ENCODE measurements at regions not wholly inside any gene's neighbourhood (a gene's known extent, or its start where the extent isn't known, plus 50 kb on each side); places are given as distances from the start of the nearest gene placed in this dataset.

DNA sequence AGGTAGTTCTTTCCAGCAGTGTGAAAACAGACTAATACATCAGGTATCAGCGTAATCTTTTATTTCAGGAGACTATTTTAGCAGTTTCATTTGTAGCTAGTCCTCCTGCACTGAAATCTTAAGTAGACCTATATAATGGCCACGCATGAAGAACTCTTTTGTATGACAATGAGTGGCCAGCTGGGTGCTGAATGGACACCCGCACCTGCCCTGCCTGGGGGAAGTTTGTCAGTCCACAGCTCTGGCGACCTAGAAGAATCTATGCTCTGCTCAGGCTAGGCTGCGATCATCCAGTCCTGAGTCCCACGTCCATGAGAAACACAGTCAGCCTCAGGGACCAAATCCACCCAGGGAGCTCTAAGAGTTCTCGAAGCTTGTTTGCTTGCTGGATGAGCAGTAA, 709.2 kb upstream of the ID2 start:
- no peak overlapping the region for H3K4me3 ChIP-seq (ENCODE audit: low read length in 2 of 2)
- H3K79me1 ChIP-seq (ENCODE audit: low read depth, low read length): no peaks in the 10 kb centered on the region
- H3K18ac ChIP-seq (ENCODE audit: low read length): no peak overlapping the region
- WGBS, 2 donors (ENCODE audit: extremely low coverage in 2 of 2, insufficient read length in 2 of 2, insufficient replicate concordance in 1 of 2): no CpG with 5 or more reads among the region's 7 CpGs
- H2BK12ac ChIP-seq (ENCODE audit: low read length): no peak overlapping the region
- no peak overlapping the region for H3K4me2 ChIP-seq (ENCODE audit: insufficient read depth, low read length, poor library complexity, severe bottlenecking)
- no peak for DNase-seq (ENCODE audit: low spot score)
- no peak overlapping the region for H2BK120ac ChIP-seq (ENCODE audit: low read depth, low read length)
- no peak overlapping the region for H3K27ac ChIP-seq (replicated peaks; ENCODE audit: low read length)
- H3K14ac ChIP-seq (ENCODE audit: low read length): no peak overlapping the region
- H2BK5ac ChIP-seq (ENCODE audit: low read length): no peak overlapping the region
- no peaks in the 10 kb centered on the region for H3K27me3 ChIP-seq (ENCODE audit: control insufficient read depth in 3 of 3, insufficient read depth in 3 of 3, low read depth in 1 of 3, low read length in 3 of 3)
- no peak overlapping the region for H3K23ac ChIP-seq (ENCODE audit: low read depth, low read length, poor library complexity)
- H3K36me3 ChIP-seq (replicated peaks in 1 of 2; ENCODE audit: control insufficient read depth in 2 of 2, insufficient read depth in 2 of 2, low read length in 2 of 2): no peaks in the 10 kb centered on the region
- no peak overlapping the region for H4K91ac ChIP-seq (ENCODE audit: low read depth, low read length, poor library complexity)
- H4K8ac ChIP-seq (ENCODE audit: low read depth, low read length): no peak overlapping the region
- no peak overlapping the region for H2AFZ ChIP-seq (ENCODE audit: low read length)
- no peak overlapping the region for H2BK15ac ChIP-seq (ENCODE audit: low read length)
- H3K9ac ChIP-seq (ENCODE audit: low read depth, low read length, poor library complexity): no peak overlapping the region
- H3K9me3 ChIP-seq (replicated peaks in 1 of 2; ENCODE audit: control insufficient read depth in 2 of 2, insufficient read depth in 1 of 2, low read depth in 1 of 2, low read length in 2 of 2): no peaks in the 10 kb centered on the region
- no peak overlapping the region for H3K4ac ChIP-seq (ENCODE audit: low read length)
- peaks cover 4% of the 10 kb centered on the region in 2 donors for H3K4me1 ChIP-seq (ENCODE audit: control insufficient read depth in 2 of 2, insufficient read depth in 1 of 2, low read depth in 1 of 2, low read length in 2 of 2)
- no peak overlapping the region for H2AK5ac ChIP-seq (ENCODE audit: low read depth, low read length)

DNA sequence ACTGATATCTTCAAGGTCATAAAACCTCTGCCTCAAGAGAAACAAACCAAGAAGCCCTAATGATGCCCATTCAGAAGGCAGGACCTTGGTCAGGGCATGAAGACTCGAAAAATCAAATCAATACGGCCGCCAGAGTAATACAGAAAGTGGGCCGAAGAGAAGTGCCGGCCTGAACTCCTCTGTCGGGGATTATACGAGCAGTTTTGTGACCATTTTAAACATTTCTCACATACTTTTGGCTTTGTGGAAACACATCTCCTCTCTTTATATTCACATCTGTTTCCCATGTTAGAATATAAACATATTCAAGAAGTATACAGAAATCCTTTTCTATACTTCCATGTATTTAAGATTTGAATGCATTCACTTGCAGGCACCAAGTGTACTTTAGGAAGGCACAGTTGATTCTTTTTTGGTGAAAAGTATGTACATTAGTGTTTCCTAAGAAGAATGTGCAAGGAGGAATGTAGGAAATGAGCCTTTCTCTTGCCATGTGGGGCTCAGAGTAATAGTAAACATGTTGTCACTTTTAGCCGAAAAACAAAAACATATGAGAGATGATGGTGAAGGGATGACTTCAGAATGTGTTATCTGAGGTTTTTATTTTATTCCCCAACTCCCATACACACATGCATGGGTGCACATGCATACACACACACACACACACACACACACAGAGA, 707.9 kb upstream of the ID2 start:
- H3K4me2 ChIP-seq (ENCODE audit: insufficient read depth, low read length, poor library complexity, severe bottlenecking): no peak overlapping the region
- peaks cover 4 to 7% of the 10 kb centered on the region in 2 donors for H3K4me1 ChIP-seq (ENCODE audit: control insufficient read depth in 2 of 2, insufficient read depth in 1 of 2, low read depth in 1 of 2, low read length in 2 of 2)
- H3K4ac ChIP-seq (ENCODE audit: low read length): no peak overlapping the region
- no peak for DNase-seq (ENCODE audit: low spot score)
- H2BK15ac ChIP-seq (ENCODE audit: low read length): no peak overlapping the region
- H3K27me3 ChIP-seq (ENCODE audit: control insufficient read depth in 3 of 3, insufficient read depth in 3 of 3, low read depth in 1 of 3, low read length in 3 of 3): no peaks in the 10 kb centered on the region
- no peak overlapping the region for H2BK12ac ChIP-seq (ENCODE audit: low read length)
- no peaks in the 10 kb centered on the region for H3K9me3 ChIP-seq (replicated peaks in 1 of 2; ENCODE audit: control insufficient read depth in 2 of 2, insufficient read depth in 1 of 2, low read depth in 1 of 2, low read length in 2 of 2)
- no peaks in the 10 kb centered on the region for H3K79me1 ChIP-seq (ENCODE audit: low read depth, low read length)
- H3K23ac ChIP-seq (ENCODE audit: low read depth, low read length, poor library complexity): no peak overlapping the region
- H3K14ac ChIP-seq (ENCODE audit: low read length): no peak overlapping the region
- no peak overlapping the region for H2BK5ac ChIP-seq (ENCODE audit: low read length)
- H3K36me3 ChIP-seq (replicated peaks in 1 of 2; ENCODE audit: control insufficient read depth in 2 of 2, insufficient read depth in 2 of 2, low read length in 2 of 2): no peaks in the 10 kb centered on the region
- no peak overlapping the region for H3K9ac ChIP-seq (ENCODE audit: low read depth, low read length, poor library complexity)
- no CpG with 5 or more reads among the region's 8 CpGs for WGBS, 2 donors (ENCODE audit: extremely low coverage in 2 of 2, insufficient read length in 2 of 2, insufficient replicate concordance in 1 of 2)
- no peak overlapping the region for H2BK120ac ChIP-seq (ENCODE audit: low read depth, low read length)
- H3K4me3 ChIP-seq (ENCODE audit: low read length in 2 of 2): no peak overlapping the region
- H3K18ac ChIP-seq (ENCODE audit: low read length): no peak overlapping the region
- no peak overlapping the region for H3K27ac ChIP-seq (replicated peaks; ENCODE audit: low read length)
- no peak overlapping the region for H2AK5ac ChIP-seq (ENCODE audit: low read depth, low read length)
- H4K91ac ChIP-seq (ENCODE audit: low read depth, low read length, poor library complexity): no peak overlapping the region
- no peak overlapping the region for H2AFZ ChIP-seq (ENCODE audit: low read length)
- no peak overlapping the region for H4K8ac ChIP-seq (ENCODE audit: low read depth, low read length)

DNA sequence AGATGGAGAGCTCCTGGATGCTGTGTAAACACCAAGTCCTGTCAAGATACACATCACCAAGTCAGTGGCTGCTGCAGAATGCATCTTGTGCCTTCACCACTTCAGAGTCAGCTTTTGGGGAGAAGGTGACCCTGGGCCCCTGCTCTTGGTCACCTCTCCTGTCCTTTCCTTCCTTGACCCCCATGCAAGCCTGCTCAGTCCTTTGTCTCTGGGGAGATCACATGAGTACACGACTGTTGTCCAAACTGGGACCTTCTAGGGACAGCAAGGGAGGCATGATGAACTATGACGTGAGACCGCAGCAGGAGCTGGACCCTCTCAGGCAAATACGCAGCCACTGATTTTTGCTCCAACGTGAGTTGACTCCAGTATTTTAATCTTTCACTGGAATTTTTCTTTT, 706.9 kb upstream of the ID2 start:
- Histone ChIP-seq H3K79me1 (ENCODE audit: low read depth, low read length) (no peaks in the 10 kb centered on the region), H2AK5ac (ENCODE audit: low read depth, low read length) (no peak overlapping the region), H3K23ac (ENCODE audit: low read depth, low read length, poor library complexity) (no peak overlapping the region), H2BK15ac (ENCODE audit: low read length) (no peak overlapping the region), H3K4ac (ENCODE audit: low read length) (no peak overlapping the region), H3K27me3 (ENCODE audit: control insufficient read depth in 3 of 3, insufficient read depth in 3 of 3, low read depth in 1 of 3, low read length in 3 of 3) (no peaks in the 10 kb centered on the region), H3K4me3 (ENCODE audit: low read length in 2 of 2) (no peak overlapping the region), H3K18ac (ENCODE audit: low read length) (no peak overlapping the region), H3K9me3 (replicated peaks in 1 of 2; ENCODE audit: control insufficient read depth in 2 of 2, insufficient read depth in 1 of 2, low read depth in 1 of 2, low read length in 2 of 2) (no peaks in the 10 kb centered on the region), H3K9ac (ENCODE audit: low read depth, low read length, poor library complexity) (no peak overlapping the region), H3K27ac (replicated peaks; ENCODE audit: low read length) (no peak overlapping the region), H3K4me1 (ENCODE audit: control insufficient read depth in 2 of 2, insufficient read depth in 1 of 2, low read depth in 1 of 2, low read length in 2 of 2) (peaks cover 4 to 7% of the 10 kb centered on the region in 2 donors), H4K91ac (ENCODE audit: low read depth, low read length, poor library complexity) (no peak overlapping the region), H2BK5ac (ENCODE audit: low read length) (no peak overlapping the region), H2AFZ (ENCODE audit: low read length) (no peak overlapping the region), H3K4me2 (ENCODE audit: insufficient read depth, low read length, poor library complexity, severe bottlenecking) (no peak overlapping the region), H4K8ac (ENCODE audit: low read depth, low read length) (no peak overlapping the region), H3K36me3 (replicated peaks in 1 of 2; ENCODE audit: control insufficient read depth in 2 of 2, insufficient read depth in 2 of 2, low read length in 2 of 2) (no peaks in the 10 kb centered on the region), H2BK120ac (ENCODE audit: low read depth, low read length) (no peak overlapping the region), H2BK12ac (ENCODE audit: low read length) (no peak overlapping the region), H3K14ac (ENCODE audit: low read length) (no peak overlapping the region)
- no peak for DNase-seq (ENCODE audit: low spot score)
- no CpG with 5 or more reads among the region's 5 CpGs for WGBS, 2 donors (ENCODE audit: extremely low coverage in 2 of 2, insufficient read length in 2 of 2, insufficient replicate concordance in 1 of 2)

DNA sequence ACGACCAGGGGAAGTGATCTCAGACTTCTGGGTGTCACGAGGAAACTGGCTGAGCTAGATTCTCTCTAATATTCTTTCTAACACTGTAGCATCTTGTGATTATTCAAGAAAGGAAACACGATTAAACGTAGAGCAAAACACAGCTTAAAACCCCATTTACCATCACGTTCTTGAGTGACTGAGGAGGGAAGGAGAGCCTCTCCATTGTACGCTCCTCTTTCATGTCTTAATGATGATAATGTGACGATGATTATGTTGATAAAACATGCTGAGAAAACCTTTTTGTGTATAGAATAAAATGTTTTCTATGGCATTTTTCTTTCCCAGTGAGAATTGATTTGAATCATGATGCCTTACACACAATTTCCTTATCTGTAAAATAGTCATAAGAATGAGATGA, 705.6 kb upstream of the ID2 start:
- no peak overlapping the region for H2BK5ac ChIP-seq (ENCODE audit: low read length)
- no peak overlapping the region for H3K4me2 ChIP-seq (ENCODE audit: insufficient read depth, low read length, poor library complexity, severe bottlenecking)
- no peak overlapping the region for H3K27ac ChIP-seq (replicated peaks; ENCODE audit: low read length)
- no peak overlapping the region for H3K4me3 ChIP-seq (ENCODE audit: low read length in 2 of 2)
- DNase-seq (ENCODE audit: low spot score): no peak
- no peak overlapping the region for H2BK12ac ChIP-seq (ENCODE audit: low read length)
- H3K9me3 ChIP-seq (replicated peaks in 1 of 2; ENCODE audit: control insufficient read depth in 2 of 2, insufficient read depth in 1 of 2, low read depth in 1 of 2, low read length in 2 of 2): no peaks in the 10 kb centered on the region
- no peaks in the 10 kb centered on the region for H3K27me3 ChIP-seq (ENCODE audit: control insufficient read depth in 3 of 3, insufficient read depth in 3 of 3, low read depth in 1 of 3, low read length in 3 of 3)
- H2BK120ac ChIP-seq (ENCODE audit: low read depth, low read length): no peak overlapping the region
- no peak overlapping the region for H2AK5ac ChIP-seq (ENCODE audit: low read depth, low read length)
- H4K8ac ChIP-seq (ENCODE audit: low read depth, low read length): no peak overlapping the region
- H3K36me3 ChIP-seq (replicated peaks in 1 of 2; ENCODE audit: control insufficient read depth in 2 of 2, insufficient read depth in 2 of 2, low read length in 2 of 2): no peaks in the 10 kb centered on the region
- H3K79me1 ChIP-seq (ENCODE audit: low read depth, low read length): no peaks in the 10 kb centered on the region
- no peak overlapping the region for H2AFZ ChIP-seq (ENCODE audit: low read length)
- no peak overlapping the region for H3K9ac ChIP-seq (ENCODE audit: low read depth, low read length, poor library complexity)
- H3K18ac ChIP-seq (ENCODE audit: low read length): no peak overlapping the region
- no peak overlapping the region for H2BK15ac ChIP-seq (ENCODE audit: low read length)
- peaks cover 4 to 7% of the 10 kb centered on the region in 2 donors for H3K4me1 ChIP-seq (ENCODE audit: control insufficient read depth in 2 of 2, insufficient read depth in 1 of 2, low read depth in 1 of 2, low read length in 2 of 2)
- H3K14ac ChIP-seq (ENCODE audit: low read length): no peak overlapping the region
- H3K23ac ChIP-seq (ENCODE audit: low read depth, low read length, poor library complexity): no peak overlapping the region
- H4K91ac ChIP-seq (ENCODE audit: low read depth, low read length, poor library complexity): no peak overlapping the region
- WGBS, 2 donors (ENCODE audit: extremely low coverage in 2 of 2, insufficient read length in 2 of 2, insufficient replicate concordance in 1 of 2): no CpG with 5 or more reads among the region's 7 CpGs
- H3K4ac ChIP-seq (ENCODE audit: low read length): no peak overlapping the region

Measured in neuronal stem cell (in vitro differentiated cells).